H1 (cell line): ENCODE measurements at regions not wholly inside any gene's neighbourhood (a gene's known extent, or its start where the extent isn't known, plus 50 kb on each side); places are given as distances from the start of the nearest gene placed in this dataset.
A peak's percentile ranks its signal among the peaks of the same experiment; 100 is the strongest.

Experiments used
- CTCF ChIA-PET: fragments of 300-600 bp; sonication (Branson Sonifier 250); formaldehyde crosslinking; loops from one replicate; lab custom pipeline; 2021; ENCODE audit not compliant: partially characterized antibody; lab: Charles Lee
- POLR2A ChIA-PET: fragments of 300-600 bp; sonication (Branson Sonifier 250); formaldehyde crosslinking; loops from one replicate; lab custom pipeline; 2021; ENCODE audit warnings: inconsistent platforms; ENCODE audit not compliant: partially characterized antibody; lab: Charles Lee
- DNase-seq, 2 experiments: peaks; one replicate each; pipeline versions ENCODE4 v3.0.0 to v3.0.0-alpha.2; 2010 to 2022; ENCODE audit warnings: low spot score in 2 of 2, low read depth in 1 of 2, mixed read lengths in 1 of 2
- FAIRE-seq: peaks from 2 replicates; lab custom pipeline; 2011; peaks lifted over from hg19 to GRCh38; lab: Jason Lieb, UNC
- H2AFZ ChIP-seq: 2 replicates; pipeline ENCODE4 v1.8.1; 2012; ENCODE audit warnings: low read length, inconsistent platforms
- H2AK5ac ChIP-seq: 2 replicates; pipeline ENCODE4 v1.6.1; 2013; ENCODE audit warnings: low read depth, low read length
- H2BK120ac ChIP-seq: replicated peaks from 2 replicates; pipeline ENCODE3; 2013; ENCODE audit warnings: low read depth, low read length, inconsistent platforms
- H2BK12ac ChIP-seq: 2 replicates; pipeline ENCODE4 v1.6.1; 2013; ENCODE audit warnings: low read depth, low read length
- H2BK15ac ChIP-seq: 2 replicates; pipeline ENCODE4 v1.6.1; 2013; ENCODE audit warnings: low read length
- H2BK20ac ChIP-seq: 2 replicates; pipeline ENCODE4 v1.6.1; 2013; ENCODE audit warnings: low read length
- H2BK5ac ChIP-seq: 2 replicates; pipeline ENCODE4 v1.6.1; 2013; ENCODE audit warnings: low read depth, low read length
- H3K14ac ChIP-seq: 2 replicates; pipeline ENCODE4 v1.6.1; 2013; ENCODE audit warnings: inconsistent platforms; ENCODE audit not compliant: insufficient read length
- H3K18ac ChIP-seq: 2 replicates; pipeline ENCODE4 v1.6.1; 2013; ENCODE audit warnings: low read length; ENCODE audit errors: extremely low read depth
- H3K23ac ChIP-seq: 2 replicates; pipeline ENCODE4 v1.6.1; 2013; ENCODE audit warnings: inconsistent platforms; ENCODE audit not compliant: insufficient read length
- H3K23me2 ChIP-seq: 2 replicates; pipeline ENCODE4 v1.6.1; 2013; ENCODE audit warnings: low read depth, low read length
- H3K27ac ChIP-seq: 2 replicates; pipeline ENCODE4 v1.6.1; 2011; ENCODE audit warnings: low read depth, low read length, inconsistent platforms
- H3K27me3 ChIP-seq, 4 experiments: replicated peaks in 1 of 4; 1 replicate in 1 of 4; 2 replicates in 3 of 4; pipeline versions ENCODE4 v1.6.1 to v1.8.1; 2011 to 2013; ENCODE audit warnings: low read length in 3 of 4, mild to moderate bottlenecking in 3 of 4, inconsistent platforms in 2 of 4, mixed read lengths in 2 of 4, moderate library complexity in 1 of 4; ENCODE audit not compliant: control insufficient read depth in 3 of 4, insufficient read depth in 3 of 4; ENCODE audit errors: extremely low read depth in 1 of 4
- H3K36me3 ChIP-seq, 4 experiments: 2 replicates each; pipeline versions ENCODE4 v1.6.1 to v1.8.1; 2011 to 2013; ENCODE audit warnings: mild to moderate bottlenecking in 4 of 4, low read length in 3 of 4, moderate library complexity in 2 of 4, control low read depth in 1 of 4, inconsistent platforms in 1 of 4; ENCODE audit not compliant: insufficient read depth in 4 of 4, control insufficient read depth in 2 of 4
- H3K4ac ChIP-seq: replicated peaks from 2 replicates; pipeline ENCODE3; 2013; ENCODE audit warnings: low read length, low read depth, mixed read lengths, inconsistent platforms; ENCODE audit not compliant: insufficient read length
- H3K4me1 ChIP-seq, 4 experiments: replicated peaks in 1 of 4; 1 replicate in 1 of 4; 2 replicates in 3 of 4; pipeline versions ENCODE4 v1.6.1 to v1.8.1; 2011 to 2013; ENCODE audit warnings: low read length in 3 of 4, inconsistent platforms in 2 of 4, mixed read lengths in 1 of 4; ENCODE audit not compliant: insufficient read depth in 4 of 4, control insufficient read depth in 3 of 4
- H3K4me2 ChIP-seq, 2 experiments: 2 replicates each; pipeline versions ENCODE4 v1.6.1 to v1.8.1; 2011 to 2013; ENCODE audit warnings: low read depth in 2 of 2, low read length in 2 of 2, control low read depth in 1 of 2, inconsistent platforms in 1 of 2, mild to moderate bottlenecking in 1 of 2; ENCODE audit not compliant: insufficient read depth in 1 of 2
- H3K4me3 ChIP-seq, 4 experiments: fragments of 200-600, 300-600 bp in 1 of 4; sonication (generic), shearing (Covaris generic), sonication (Bioruptor Twin) in 1 of 4; 2 replicates each; pipeline versions ENCODE4 v1.5.1 to v1.8.1; 2011 to 2016; ENCODE audit warnings: low read length in 4 of 4, low read depth in 3 of 4, control low read depth in 2 of 4, inconsistent platforms in 2 of 4, mild to moderate bottlenecking in 2 of 4, mixed read lengths in 1 of 4, moderate library complexity in 1 of 4; ENCODE audit not compliant: insufficient read depth in 2 of 4; ENCODE audit errors: extremely low read depth in 1 of 4
- H3K56ac ChIP-seq: replicated peaks from 2 replicates; pipeline ENCODE3; 2013; ENCODE audit warnings: low read depth, mild to moderate bottlenecking, mixed read lengths, low read length, inconsistent platforms; ENCODE audit not compliant: insufficient read length
- H3K79me1 ChIP-seq: 2 replicates; pipeline ENCODE4 v1.6.1; 2013; ENCODE audit warnings: low read depth, low read length, control low read depth
- H3K79me2 ChIP-seq, 2 experiments: 2 replicates each; pipeline versions ENCODE4 v1.6.1 to v1.8.1; 2012 to 2013; ENCODE audit warnings: low read length in 2 of 2, mild to moderate bottlenecking in 2 of 2, inconsistent platforms in 1 of 2; ENCODE audit not compliant: insufficient read depth in 2 of 2, control insufficient read depth in 1 of 2
- H3K9ac ChIP-seq, 4 experiments: replicated peaks in 1 of 4; 1 replicate in 1 of 4; 2 replicates in 3 of 4; pipeline versions ENCODE4 v1.6.1 to v1.8.1; 2011 to 2013; ENCODE audit warnings: low read depth in 3 of 4, low read length in 3 of 4, control low read depth in 2 of 4, mild to moderate bottlenecking in 2 of 4, moderate library complexity in 2 of 4, inconsistent platforms in 1 of 4; ENCODE audit errors: extremely low read depth in 1 of 4
- H3K9me3 ChIP-seq, 2 experiments: 2 replicates each; pipeline versions ENCODE4 v1.6.1 to v1.8.1; 2012 to 2013; ENCODE audit warnings: mild to moderate bottlenecking in 2 of 2, moderate library complexity in 2 of 2, control low read depth in 1 of 2, inconsistent platforms in 1 of 2, low read depth in 1 of 2, low read length in 1 of 2, mixed read lengths in 1 of 2; ENCODE audit not compliant: insufficient read depth in 2 of 2
- H4K20me1 ChIP-seq, 2 experiments: replicated peaks in 1 of 2; 2 replicates each; pipeline versions ENCODE3 to v1.8.1; 2011 to 2013; ENCODE audit warnings: inconsistent platforms in 2 of 2, low read length in 2 of 2, mild to moderate bottlenecking in 1 of 2; ENCODE audit not compliant: insufficient read depth in 2 of 2, control insufficient read depth in 1 of 2
- H4K5ac ChIP-seq: 2 replicates; pipeline ENCODE4 v1.6.1; 2013; ENCODE audit warnings: low read length, low read depth, mixed read lengths, inconsistent platforms; ENCODE audit not compliant: insufficient read length
- H4K8ac ChIP-seq: 2 replicates; pipeline ENCODE4 v1.8.0; 2013; ENCODE audit warnings: mild to moderate bottlenecking, moderate library complexity, low read length, inconsistent platforms; ENCODE audit not compliant: insufficient read depth; ENCODE audit errors: extremely low read depth
- H4K91ac ChIP-seq: replicated peaks from 2 replicates; pipeline ENCODE3; 2013; ENCODE audit warnings: low read length, mixed read lengths, inconsistent platforms; ENCODE audit not compliant: insufficient read length
- HDAC2 ChIP-seq, 2 experiments: fragments of 300-600 bp in 1 of 2; sonication (generic) in 1 of 2; IDR thresholded peaks; 2 replicates each; pipeline ENCODE4 v1.6.1; 2011 to 2012; ENCODE audit warnings: low read depth in 2 of 2, low read length in 2 of 2, mild to moderate bottlenecking in 2 of 2, moderate library complexity in 2 of 2, borderline replicate concordance in 1 of 2, inconsistent platforms in 1 of 2
- KDM5A ChIP-seq: fragments of 200-600 bp; IDR thresholded peaks from 2 replicates; pipeline ENCODE4 v1.7.1; 2012; ENCODE audit warnings: mild to moderate bottlenecking, low read length, inconsistent platforms, mixed read lengths
- NRF1 ChIP-seq: IDR thresholded peaks from 2 replicates; pipeline ENCODE4 v1.6.1; 2011; ENCODE audit warnings: mild to moderate bottlenecking, low read depth, low read length, improper control_type of control experiment
- RNF2 ChIP-seq: fragments of 200-900, 300-1000 bp; sonication (generic); IDR thresholded peaks from 2 replicates; pipeline ENCODE4 v1.7.1; 2016; ENCODE audit warnings: borderline replicate concordance, low read depth, mild to moderate bottlenecking, antibody characterized with exemption, low read length; ENCODE audit not compliant: poor library complexity, severe bottlenecking; ENCODE audit errors: missing control alignments
- SP1 ChIP-seq: IDR thresholded peaks from 2 replicates; pipeline ENCODE4 v1.6.1; 2011; ENCODE audit warnings: low read depth, low read length
- SP2 ChIP-seq: IDR thresholded peaks from 2 replicates; pipeline ENCODE4 v1.6.1; 2012; ENCODE audit warnings: mild to moderate bottlenecking, low read length, inconsistent platforms
- SP4 ChIP-seq: IDR thresholded peaks from 2 replicates; pipeline ENCODE4 v1.6.1; 2012; ENCODE audit warnings: low read length, inconsistent platforms
- YY1 ChIP-seq: IDR thresholded peaks from 2 replicates; pipeline ENCODE4 v1.6.1; 2011; ENCODE audit warnings: low read depth, mild to moderate bottlenecking, low read length
- WGBS, 2 experiments: shearing (Covaris generic) in 1 of 2; methylation state at CpG; one replicate each; pipeline versions ENCODE4 v1.1.6 to v1.1.7; 2013 to 2015; ENCODE audit warnings: low lambda C conversion rate in 2 of 2, mixed read lengths in 2 of 2, inconsistent platforms in 1 of 2, low coverage in 1 of 2, missing lambda C conversion rate in 1 of 2; ENCODE audit not compliant: insufficient replicate concordance in 2 of 2, insufficient coverage in 1 of 2, insufficient read length in 1 of 2; ENCODE audit errors: extremely low coverage in 1 of 2, missing lambda C conversion rate in 1 of 2; 5-methylcytosine and 5-hydroxymethylcytosine counted together
- TF ChIP-seq, protein P1 (sequence below), 3 experiments: IDR thresholded peaks; 1 replicate in 2 of 3; 2 replicates in 1 of 3; pipeline versions ENCODE4 v1.5.1 to v1.6.1; 2011; ENCODE audit warnings: low read length in 3 of 3, mild to moderate bottlenecking in 3 of 3, inconsistent platforms in 2 of 3, low read depth in 1 of 3, moderate library complexity in 1 of 3; ENCODE audit not compliant: insufficient read depth in 1 of 3; ENCODE audit errors: control extremely low read depth in 1 of 3

DNA sequence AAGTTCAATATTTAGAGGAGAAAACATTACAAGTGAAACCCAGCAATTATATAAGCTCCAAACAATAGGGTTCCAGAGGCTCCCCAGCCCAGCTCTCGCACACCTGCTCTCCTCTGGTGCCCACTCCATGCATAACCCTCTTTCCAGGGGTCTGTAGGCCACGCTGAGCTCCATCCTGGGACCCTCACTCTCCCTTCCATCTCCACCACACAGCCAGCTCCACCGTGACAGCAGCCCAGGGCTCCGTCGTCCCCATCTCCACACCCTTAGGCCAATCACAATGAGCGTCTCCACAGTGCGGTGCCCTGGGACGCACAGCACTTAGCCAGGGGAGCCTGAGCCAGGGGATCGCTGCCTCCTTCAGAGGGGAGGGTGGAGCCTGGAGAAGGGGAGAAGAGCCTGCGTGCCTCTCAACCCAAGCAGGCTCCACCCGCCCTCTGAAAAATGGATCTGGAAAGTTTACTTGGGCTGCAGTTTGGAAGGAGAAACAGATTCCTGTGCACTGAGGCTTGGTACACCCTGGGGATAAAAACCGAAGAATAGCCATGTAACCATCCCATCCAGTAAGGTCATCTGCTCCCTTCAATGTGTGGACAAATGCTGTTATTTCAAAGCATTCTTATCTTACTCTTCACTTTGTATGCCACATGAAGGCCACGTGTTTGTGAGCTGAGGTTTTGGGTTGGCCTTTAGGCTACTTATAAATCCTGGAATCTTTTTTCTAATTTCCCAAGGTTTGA, 72.4 kb upstream of the GGTLC1 start:
- H3K4me1 ChIP-seq = peaks cover 0 to 9% (median 2%) of the 10 kb centered on the region in 4 experiments; a peak in 2 of 7 replicates
- peaks cover 4% of the 10 kb centered on the region; the same call in 1 of the 2 replicates for H3K23me2 ChIP-seq
- H3K4me3 ChIP-seq = no peak overlapping the region
- DNase-seq (peak in 1 of 2 experiments; percentile 47), FAIRE-seq (no peak)
- H3K27ac ChIP-seq = no peak overlapping the region
- WGBS, 2 experiments = 75% methylated on average over 13 of the region's 13 CpGs; no CpG with 5 or more reads in 1 of the 2 experiments
- no peak overlapping the region for H3K56ac ChIP-seq
- H2BK15ac ChIP-seq = peak overlapping the region; percentile 25; the same call in 1 of the 2 replicates
- H3K18ac ChIP-seq = peak overlapping the region; percentile 49; the same call in 1 of the 2 replicates
- H3K27me3 ChIP-seq = no peaks in the 10 kb centered on the region
- H2BK5ac ChIP-seq = no peak overlapping the region
- no peaks in the 10 kb centered on the region for H4K20me1 ChIP-seq
- H4K8ac ChIP-seq = no peak overlapping the region
- H4K91ac ChIP-seq = no peak overlapping the region
- H3K23ac ChIP-seq = no peak overlapping the region
- H3K36me3 ChIP-seq = no peaks in the 10 kb centered on the region
- no peaks in the 10 kb centered on the region for H3K9me3 ChIP-seq
- H3K14ac ChIP-seq = no peak overlapping the region
- CTCF ChIA-PET = no interaction called here
- H3K9ac ChIP-seq = no peak overlapping the region
- no peak overlapping the region for H2AK5ac ChIP-seq
- no peak overlapping the region for H3K4ac ChIP-seq
- no peak overlapping the region for H2BK12ac ChIP-seq
- H4K5ac ChIP-seq = no peak overlapping the region
- H3K4me2 ChIP-seq = no peak overlapping the region
- peak overlapping the region; percentile 83 for H2AFZ ChIP-seq
- peak overlapping the region; percentile 9 for H2BK20ac ChIP-seq
- POLR2A ChIA-PET = no interaction called here
- H3K79me2 ChIP-seq = no peaks in the 10 kb centered on the region
- H3K79me1 ChIP-seq = no peaks in the 10 kb centered on the region
- no peak overlapping the region for H2BK120ac ChIP-seq
- TF ChIP-seq, protein P1, sequence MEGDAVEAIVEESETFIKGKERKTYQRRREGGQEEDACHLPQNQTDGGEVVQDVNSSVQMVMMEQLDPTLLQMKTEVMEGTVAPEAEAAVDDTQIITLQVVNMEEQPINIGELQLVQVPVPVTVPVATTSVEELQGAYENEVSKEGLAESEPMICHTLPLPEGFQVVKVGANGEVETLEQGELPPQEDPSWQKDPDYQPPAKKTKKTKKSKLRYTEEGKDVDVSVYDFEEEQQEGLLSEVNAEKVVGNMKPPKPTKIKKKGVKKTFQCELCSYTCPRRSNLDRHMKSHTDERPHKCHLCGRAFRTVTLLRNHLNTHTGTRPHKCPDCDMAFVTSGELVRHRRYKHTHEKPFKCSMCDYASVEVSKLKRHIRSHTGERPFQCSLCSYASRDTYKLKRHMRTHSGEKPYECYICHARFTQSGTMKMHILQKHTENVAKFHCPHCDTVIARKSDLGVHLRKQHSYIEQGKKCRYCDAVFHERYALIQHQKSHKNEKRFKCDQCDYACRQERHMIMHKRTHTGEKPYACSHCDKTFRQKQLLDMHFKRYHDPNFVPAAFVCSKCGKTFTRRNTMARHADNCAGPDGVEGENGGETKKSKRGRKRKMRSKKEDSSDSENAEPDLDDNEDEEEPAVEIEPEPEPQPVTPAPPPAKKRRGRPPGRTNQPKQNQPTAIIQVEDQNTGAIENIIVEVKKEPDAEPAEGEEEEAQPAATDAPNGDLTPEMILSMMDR (IDR thresholded peaks at IDR 0.05; ENCODE audit: control extremely low read depth in 1 of 3, insufficient read depth in 1 of 3, low read depth in 1 of 3, low read length in 3 of 3) = no peak
- TF ChIP-seq HDAC2 (IDR thresholded peaks at IDR 0.05; ENCODE audit: borderline replicate concordance in 1 of 2, low read depth in 2 of 2, low read length in 2 of 2) = no peak
- no peak for TF ChIP-seq NRF1
- no peak for TF ChIP-seq RNF2
- no peak for TF ChIP-seq SP1
- no peak for TF ChIP-seq SP2
- TF ChIP-seq KDM5A = no peak
- TF ChIP-seq YY1 = no peak
- no peak for TF ChIP-seq SP4
